Central memory CD8-positive, alpha-beta T cell (primary cell): ENCODE measurements at regions not wholly inside any gene's neighbourhood (a gene's known extent, or its start where the extent isn't known, plus 50 kb on each side); places are given as distances from the start of the nearest gene placed in this dataset.

ENCODE experiments used
- ATAC-seq: fragments of 150-1000 bp; cut with Tn5 transposase; replicated peaks from 2 replicates; pipeline ENCODE4 v1.10.0; 2022; ENCODE audit warnings: mild to moderate bottlenecking, moderate FRiP score, moderate number of reproducible peaks; ENCODE audit not compliant: poor library complexity, severe bottlenecking; ENCODE audit errors: extremely low read depth
- DNase-seq, 2 donors: peaks; one replicate each; pipeline ENCODE4 v3.0.0; 2021; ENCODE audit warnings: low spot score in 2 of 2
- H3K27ac Mint-ChIP-seq: one replicate; pipeline ENCODE4 v1.8.0; 2022; ENCODE audit warnings: low read depth, mild to moderate bottlenecking, moderate library complexity, mixed read lengths
- H3K27me3 Mint-ChIP-seq: one replicate; pipeline ENCODE4 v1.8.0; 2022; ENCODE audit warnings: mixed read lengths
- H3K36me3 Mint-ChIP-seq: one replicate; pipeline ENCODE4 v1.8.0; 2022; ENCODE audit warnings: mild to moderate bottlenecking, moderate library complexity, mixed read lengths; ENCODE audit not compliant: insufficient read depth
- H3K4me1 Mint-ChIP-seq: one replicate; pipeline ENCODE4 v1.8.0; 2022; ENCODE audit warnings: mixed read lengths
- H3K4me3 Mint-ChIP-seq: one replicate; pipeline ENCODE4 v1.8.0; 2022; ENCODE audit warnings: mild to moderate bottlenecking, moderate library complexity, mixed read lengths
- H3K9me3 Mint-ChIP-seq: one replicate; pipeline ENCODE4 v1.8.0; 2022; ENCODE audit warnings: mixed read lengths

DNA sequence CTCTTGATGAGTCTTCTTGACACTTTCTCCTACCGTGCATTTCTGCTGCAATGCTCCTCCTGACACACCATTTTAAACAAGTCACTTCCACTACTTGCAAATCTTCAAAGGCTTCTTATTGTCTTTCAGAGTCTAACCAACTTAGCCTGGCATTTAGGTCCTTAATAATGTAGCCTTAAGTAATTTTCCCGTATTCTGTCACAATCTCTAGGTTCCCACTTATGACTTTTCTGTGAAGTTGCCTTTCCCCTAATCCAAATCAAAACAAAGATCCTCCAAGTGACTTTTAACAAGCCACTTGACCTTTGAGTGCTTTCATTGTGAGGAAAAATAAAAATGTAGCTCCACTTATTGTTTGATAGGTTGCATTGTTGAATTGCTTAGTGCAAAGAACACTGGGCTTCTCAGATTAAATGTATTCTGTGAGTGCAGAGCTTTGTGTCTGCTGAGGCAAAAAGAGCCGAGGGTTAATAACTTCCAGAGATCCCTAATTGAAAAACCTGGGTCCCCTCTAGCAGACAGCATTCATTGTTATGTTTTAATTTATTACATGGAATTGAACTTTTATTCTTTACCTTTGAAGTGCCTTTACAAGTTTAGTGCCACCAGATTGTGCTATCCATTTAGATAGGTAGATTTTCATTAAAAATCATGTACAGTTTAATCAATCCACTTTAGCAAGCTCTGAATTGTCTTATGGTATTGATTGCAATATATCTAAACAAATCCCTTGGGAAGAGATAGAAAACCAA lies 341.7 kb upstream of the TYRP1 start:
- no peak overlapping the region for H3K27ac Mint-ChIP-seq
- peaks cover 24% of the 10 kb centered on the region for H3K9me3 Mint-ChIP-seq
- H3K27me3 Mint-ChIP-seq = no peaks in the 10 kb centered on the region
- no peaks in the 10 kb centered on the region for H3K36me3 Mint-ChIP-seq
- ATAC-seq = no peak
- no peaks in the 10 kb centered on the region for H3K4me1 Mint-ChIP-seq
- no peak overlapping the region for H3K4me3 Mint-ChIP-seq
- no peak for DNase-seq

DNA sequence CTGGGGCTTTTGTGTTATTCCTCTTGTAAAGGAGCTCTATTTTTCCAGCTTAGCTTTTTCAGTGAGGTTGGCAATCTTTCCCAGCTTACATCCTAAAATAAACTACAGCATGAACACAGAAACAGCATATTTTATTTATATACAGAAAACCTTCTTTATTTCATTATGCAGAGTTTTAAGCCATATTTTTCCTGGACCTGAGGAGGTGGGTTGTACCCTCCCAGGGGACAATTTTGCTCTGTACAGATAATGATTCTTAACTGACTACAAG lies 341.2 kb upstream of the TYRP1 start:
- H3K27me3 Mint-ChIP-seq = no peaks in the 10 kb centered on the region
- no peaks in the 10 kb centered on the region for H3K36me3 Mint-ChIP-seq
- H3K4me1 Mint-ChIP-seq = no peaks in the 10 kb centered on the region
- peaks cover 24% of the 10 kb centered on the region for H3K9me3 Mint-ChIP-seq
- H3K27ac Mint-ChIP-seq = no peak overlapping the region
- no peak overlapping the region for H3K4me3 Mint-ChIP-seq
- no peak for ATAC-seq
- no peak for DNase-seq

DNA sequence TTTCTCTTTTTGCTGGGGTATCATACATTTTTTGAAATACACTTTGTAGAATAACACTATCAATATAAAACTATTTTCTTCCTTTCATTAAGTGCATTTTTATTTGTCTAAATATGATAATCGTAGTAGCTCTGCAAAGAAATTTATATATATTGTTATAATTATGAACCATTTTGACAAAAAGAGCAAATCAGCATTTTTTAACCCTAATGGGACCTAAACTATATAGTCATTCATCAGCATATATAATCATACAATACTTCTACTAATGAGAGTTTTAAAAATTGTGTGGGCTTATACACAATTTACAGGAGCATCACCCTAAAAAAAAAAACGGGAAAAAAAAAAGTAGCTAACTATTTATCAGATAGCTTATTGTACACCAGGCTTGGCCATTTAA lies 329.7 kb upstream of the TYRP1 start:
- Mint-ChIP-seq H3K4me3 (no peak overlapping the region), H3K36me3 (no peaks in the 10 kb centered on the region), H3K27ac (no peak overlapping the region), H3K27me3 (no peaks in the 10 kb centered on the region), H3K4me1 (no peaks in the 10 kb centered on the region), H3K9me3 (peaks cover 27% of the 10 kb centered on the region)
- DNase-seq (no peak), ATAC-seq (no peak)

GRCh38 chr9:12368569-12368968 lies 324.6 kb upstream of the TYRP1 start:
- no peaks in the 10 kb centered on the region for H3K27me3 Mint-ChIP-seq
- H3K36me3 Mint-ChIP-seq = no peaks in the 10 kb centered on the region
- H3K4me3 Mint-ChIP-seq = no peak overlapping the region
- DNase-seq (no peak), ATAC-seq (no peak)
- no peak overlapping the region for H3K27ac Mint-ChIP-seq
- peaks cover 15% of the 10 kb centered on the region for H3K9me3 Mint-ChIP-seq
- H3K4me1 Mint-ChIP-seq = no peaks in the 10 kb centered on the region

DNA sequence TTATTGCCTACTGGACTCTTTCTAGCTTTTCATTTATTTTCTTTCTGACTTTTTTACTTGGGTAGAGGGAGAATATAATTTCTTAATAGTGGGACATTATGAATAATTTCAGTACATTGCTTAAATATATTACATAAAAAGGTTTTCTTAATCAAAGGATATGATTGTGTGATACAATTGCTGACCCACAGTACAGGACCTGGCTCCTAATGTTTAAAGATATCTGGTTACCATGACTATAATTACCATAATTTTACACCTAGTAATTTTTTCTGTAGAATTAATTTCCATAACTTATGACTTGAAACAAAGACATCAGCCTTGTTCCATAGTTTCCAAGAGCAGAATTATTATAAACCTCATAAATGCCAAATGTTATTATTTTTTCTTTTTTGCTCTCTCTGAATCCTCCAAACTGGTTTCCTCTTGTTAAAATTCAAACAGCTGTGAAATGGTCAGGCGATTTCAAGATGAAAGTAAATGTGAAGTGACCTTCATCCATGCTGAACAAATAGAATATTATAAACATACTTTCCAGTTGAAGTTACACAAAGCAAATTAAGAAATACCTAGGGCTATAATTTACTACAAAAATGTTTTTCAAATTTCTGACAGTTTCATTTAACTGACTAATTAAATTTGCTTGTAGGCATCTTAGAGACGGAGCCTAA lies 301.2 kb upstream of the TYRP1 start:
- no peaks in the 10 kb centered on the region for H3K27me3 Mint-ChIP-seq
- H3K9me3 Mint-ChIP-seq = peaks cover 9% of the 10 kb centered on the region
- no peak for DNase-seq
- H3K36me3 Mint-ChIP-seq = no peaks in the 10 kb centered on the region
- H3K4me1 Mint-ChIP-seq = no peaks in the 10 kb centered on the region
- H3K4me3 Mint-ChIP-seq = no peak overlapping the region
- H3K27ac Mint-ChIP-seq = no peak overlapping the region
- no peak for ATAC-seq

GRCh38 chr9:12394105-12394504 lies 299.1 kb upstream of the TYRP1 start:
- Mint-ChIP-seq H3K27ac (no peak overlapping the region), H3K4me3 (no peak overlapping the region), H3K36me3 (no peaks in the 10 kb centered on the region), H3K9me3 (peaks cover 6% of the 10 kb centered on the region), H3K27me3 (no peaks in the 10 kb centered on the region), H3K4me1 (no peaks in the 10 kb centered on the region)
- DNase-seq (no peak), ATAC-seq (no peak)

- ATAC-seq = no peak
- H3K9me3 Mint-ChIP-seq = peaks cover 17% of the 10 kb centered on the region
- no peaks in the 10 kb centered on the region for H3K4me1 Mint-ChIP-seq
These were observed 289.5 kb upstream of the TYRP1 start for GRCh38 chr9:12403721-12404120.

GRCh38 chr9:12413986-12414385 lies 279.2 kb upstream of the TYRP1 start:
- ATAC-seq (no peak), DNase-seq (no peak)
- no peak overlapping the region for H3K4me3 Mint-ChIP-seq
- H3K4me1 Mint-ChIP-seq = no peaks in the 10 kb centered on the region
- no peak overlapping the region for H3K27ac Mint-ChIP-seq
- H3K9me3 Mint-ChIP-seq = peaks cover 38% of the 10 kb centered on the region
- no peaks in the 10 kb centered on the region for H3K27me3 Mint-ChIP-seq
- H3K36me3 Mint-ChIP-seq = no peaks in the 10 kb centered on the region

More at GRCh38 chr9:12403721-12404120, 289.5 kb upstream of the TYRP1 start:
- H3K27ac Mint-ChIP-seq = no peak overlapping the region
- no peaks in the 10 kb centered on the region for H3K36me3 Mint-ChIP-seq
- no peaks in the 10 kb centered on the region for H3K27me3 Mint-ChIP-seq
- H3K4me3 Mint-ChIP-seq = no peak overlapping the region
- no peak for DNase-seq

DNA sequence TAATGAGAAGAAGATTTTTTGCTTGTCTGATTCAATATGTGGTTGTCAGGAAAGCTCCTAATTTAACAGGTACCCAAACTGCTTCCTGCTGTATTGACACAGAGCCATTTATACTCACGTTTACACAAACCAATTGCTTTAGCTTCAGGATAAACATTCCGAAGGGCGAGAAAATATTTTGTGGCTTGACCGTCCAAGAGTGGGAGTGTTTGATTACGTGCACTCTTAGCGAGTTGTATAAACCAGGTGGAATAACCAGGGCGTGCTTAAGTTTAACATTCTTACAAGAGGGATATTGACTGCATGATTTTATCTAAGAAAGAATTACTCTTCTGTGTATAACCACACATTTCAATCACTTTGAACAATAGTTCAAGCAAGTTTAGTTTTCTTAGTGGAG lies 278.7 kb upstream of the TYRP1 start:
- Mint-ChIP-seq H3K36me3 (no peaks in the 10 kb centered on the region), H3K9me3 (peaks cover 34% of the 10 kb centered on the region), H3K27me3 (no peaks in the 10 kb centered on the region), H3K4me1 (no peaks in the 10 kb centered on the region), H3K27ac (no peak overlapping the region), H3K4me3 (no peak overlapping the region)
- ATAC-seq (no peak), DNase-seq (no peak)

- Mint-ChIP-seq H3K27me3 (no peaks in the 10 kb centered on the region), H3K4me1 (no peaks in the 10 kb centered on the region), H3K9me3 (peaks cover 30% of the 10 kb centered on the region), H3K36me3 (no peaks in the 10 kb centered on the region), H3K4me3 (no peak overlapping the region), H3K27ac (no peak overlapping the region)
- DNase-seq (no peak), ATAC-seq (no peak)
These were observed 277.8 kb upstream of the TYRP1 start for GRCh38 chr9:12415361-12415760.

DNA sequence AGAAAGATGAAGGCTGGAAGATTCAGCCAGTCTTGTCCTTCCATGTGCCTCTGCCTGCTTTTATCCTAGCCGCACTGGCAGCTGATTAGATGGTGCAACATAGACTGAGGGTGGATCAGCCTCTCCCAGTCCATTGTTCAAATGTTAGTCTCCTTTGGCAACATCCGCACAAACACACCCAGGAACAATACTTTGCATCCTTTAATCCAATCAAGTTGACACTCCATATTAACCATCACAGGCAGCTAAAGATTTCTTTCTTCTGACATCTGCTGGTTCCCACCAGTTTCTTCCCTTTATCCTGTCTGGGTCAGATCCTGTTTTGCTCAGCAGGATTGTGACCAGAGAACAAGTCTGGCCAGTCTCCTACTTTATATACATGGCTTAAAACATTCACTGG lies 276.5 kb upstream of the TYRP1 start:
- ATAC-seq = no peak

DNA sequence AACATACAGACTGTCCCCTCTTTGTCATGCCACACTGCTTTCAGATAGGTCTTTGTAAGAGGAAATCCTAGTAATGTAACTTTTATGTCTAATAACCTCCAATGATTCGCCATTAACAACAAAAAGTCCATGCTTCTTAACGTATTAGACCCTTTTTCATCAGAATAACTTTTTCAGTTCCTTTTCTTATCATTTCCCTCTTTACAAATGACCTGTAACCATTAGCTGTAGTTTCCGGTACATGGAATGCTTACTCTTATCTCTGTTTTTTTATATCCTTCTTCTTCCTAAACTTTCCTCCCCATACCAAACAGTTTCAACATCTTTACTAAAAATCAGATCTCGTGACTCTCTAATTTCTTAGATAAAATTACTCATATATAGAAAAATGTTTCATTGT lies 268.9 kb upstream of the TYRP1 start:
- DNase-seq (no peak), ATAC-seq (no peak)
- Mint-ChIP-seq H3K27me3 (no peaks in the 10 kb centered on the region), H3K27ac (no peak overlapping the region), H3K36me3 (no peaks in the 10 kb centered on the region), H3K4me3 (no peak overlapping the region), H3K4me1 (no peaks in the 10 kb centered on the region), H3K9me3 (peaks cover 13% of the 10 kb centered on the region)

More for the DNA sequence above, 276.5 kb upstream of the TYRP1 start:
- Mint-ChIP-seq H3K4me1 (no peaks in the 10 kb centered on the region), H3K4me3 (no peak overlapping the region), H3K9me3 (peaks cover 25% of the 10 kb centered on the region), H3K36me3 (no peaks in the 10 kb centered on the region), H3K27me3 (no peaks in the 10 kb centered on the region), H3K27ac (no peak overlapping the region)
- DNase-seq = no peak
